GM19351 (cell line): ENCODE measurements at regions not wholly inside any gene's neighbourhood (a gene's known extent, or its start where the extent isn't known, plus 50 kb on each side); places are given as distances from the start of the nearest gene placed in this dataset.
"Not testable (repeated sequence)": the region's sequence is repeated elsewhere in the genome, so short reads cannot be mapped to it uniquely, and the experiment has no call there.

Source experiments
- ATAC-seq: cut with Tn5 transposase; IDR thresholded peaks from one replicate; pipeline ENCODE4 v1.9.1; 2021; ENCODE audit warnings: mild to moderate bottlenecking, moderate library complexity; ENCODE audit not compliant: unreplicated experiment

GRCh38 chr13:69649063-69649392, 458.6 kb upstream of the ATXN8OS start:
- ATAC-seq = no peak

GRCh38 chr13:69648340-69649062, 459.1 kb upstream of the ATXN8OS start:
- ATAC-seq = no peak

GRCh38 chr13:69644447-69644846, 463.2 kb upstream of the ATXN8OS start:
- ATAC-seq = no peak

- no peak for ATAC-seq
Measured at GRCh38 chr13:69641773-69642172, 465.9 kb upstream of the ATXN8OS start.

GRCh38 chr13:69633044-69633443, 474.6 kb upstream of the ATXN8OS start:
- ATAC-seq = no peak

- no peak for ATAC-seq
Measured at GRCh38 chr13:69623973-69624372, 483.7 kb upstream of the ATXN8OS start.

GRCh38 chr13:69619651-69620050, 488.0 kb upstream of the ATXN8OS start:
- no peak for ATAC-seq

GRCh38 chr13:69618838-69619237, 488.8 kb upstream of the ATXN8OS start:
- no peak for ATAC-seq

GRCh38 chr13:69618393-69618792, 489.2 kb upstream of the ATXN8OS start:
- ATAC-seq = no peak

GRCh38 chr13:69617587-69617986, 490.0 kb upstream of the ATXN8OS start:
- ATAC-seq = no peak

- no peak for ATAC-seq
Measured at GRCh38 chr13:69616396-69616795, 491.2 kb upstream of the ATXN8OS start.

GRCh38 chr13:69615055-69615454, 492.6 kb upstream of the ATXN8OS start:
- not testable (repeated sequence) for ATAC-seq

- ATAC-seq = no peak
Measured at GRCh38 chr13:69604698-69605097, 502.9 kb upstream of the ATXN8OS start.

- no peak for ATAC-seq
Measured at GRCh38 chr13:69603144-69603853, 504.3 kb upstream of the ATXN8OS start.

GRCh38 chr13:69601661-69602060, 506.0 kb upstream of the ATXN8OS start:
- ATAC-seq = no peak

GRCh38 chr13:69600811-69601210, 506.8 kb upstream of the ATXN8OS start:
- no peak for ATAC-seq

GRCh38 chr13:69597088-69597487, 510.5 kb upstream of the ATXN8OS start:
- ATAC-seq = no peak

- ATAC-seq = no peak
Measured at GRCh38 chr13:69595181-69595580, 512.4 kb upstream of the ATXN8OS start.

GRCh38 chr13:69591437-69591836, 516.2 kb upstream of the ATXN8OS start:
- ATAC-seq = no peak

GRCh38 chr13:69589531-69590235, 517.9 kb upstream of the ATXN8OS start:
- no peak for ATAC-seq

- no peak for ATAC-seq
Measured at GRCh38 chr13:69585656-69586055, 522.0 kb upstream of the ATXN8OS start.

GRCh38 chr13:69580255-69580654, 527.4 kb upstream of the ATXN8OS start:
- ATAC-seq = no peak
